Stimulated activated CD4-positive, alpha-beta T cell treated with anti-CD3 and anti-CD28 coated beads, Interleukin-2, amount 100 ng/mL, for 48 hours (primary cell): ENCODE measurements at regions not wholly inside any gene's neighbourhood (a gene's known extent, or its start where the extent isn't known, plus 50 kb on each side); places are given as distances from the start of the nearest gene placed in this dataset.

Experiments used
- DNase-seq, 2 donors: peaks; one replicate each; pipeline ENCODE4 v3.0.0-alpha.2; 2020

DNA sequence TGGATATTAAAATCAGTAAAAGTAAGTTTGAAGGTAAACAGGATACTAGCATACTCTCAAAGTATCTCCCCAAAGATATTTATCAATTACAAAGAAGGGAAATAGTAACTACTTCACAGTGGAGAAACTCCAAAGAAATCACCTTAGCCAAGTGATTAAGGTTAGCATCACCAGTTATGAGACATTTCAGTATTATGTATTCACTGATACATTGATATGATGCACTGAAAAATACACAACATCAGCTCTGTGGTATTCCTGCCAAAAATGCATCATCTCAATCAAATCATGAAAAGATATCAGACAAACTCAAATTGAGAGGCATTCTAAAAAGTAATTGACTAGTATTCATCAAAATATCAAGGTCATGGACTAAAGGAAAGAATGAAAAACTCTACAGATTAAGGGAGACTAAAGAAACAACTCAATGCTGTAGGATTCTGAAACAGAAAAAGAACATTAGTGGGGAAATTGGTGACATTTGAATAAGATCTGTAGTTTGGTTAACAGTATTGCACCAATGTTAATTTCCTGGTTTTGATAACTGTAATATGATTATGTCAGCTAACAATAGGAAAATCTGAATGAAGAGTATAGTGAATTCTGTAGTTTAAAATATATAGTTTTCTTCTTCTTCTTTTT is 215.4 kb downstream of the UACA start:
- no peak for DNase-seq

DNA sequence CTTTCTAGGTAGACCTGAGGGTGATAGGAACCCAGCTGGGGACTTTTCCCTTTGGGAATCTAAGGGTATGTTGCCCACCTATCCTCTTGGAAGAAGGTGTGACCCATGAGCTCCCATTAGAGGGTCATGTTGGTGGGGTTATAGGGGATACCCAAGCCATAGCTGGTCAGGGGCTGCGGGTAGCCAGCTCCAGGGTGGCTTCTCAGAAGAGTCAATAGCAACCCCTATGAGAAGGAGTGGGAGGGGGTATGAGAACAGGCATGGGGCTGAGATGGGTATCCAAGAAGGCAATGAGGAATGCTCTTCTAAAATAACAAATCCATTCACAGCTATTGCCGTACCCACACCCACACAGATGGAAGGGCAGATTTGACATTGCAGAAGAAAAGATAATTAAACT is 217.8 kb downstream of the UACA start:
- DNase-seq = no peak

DNA sequence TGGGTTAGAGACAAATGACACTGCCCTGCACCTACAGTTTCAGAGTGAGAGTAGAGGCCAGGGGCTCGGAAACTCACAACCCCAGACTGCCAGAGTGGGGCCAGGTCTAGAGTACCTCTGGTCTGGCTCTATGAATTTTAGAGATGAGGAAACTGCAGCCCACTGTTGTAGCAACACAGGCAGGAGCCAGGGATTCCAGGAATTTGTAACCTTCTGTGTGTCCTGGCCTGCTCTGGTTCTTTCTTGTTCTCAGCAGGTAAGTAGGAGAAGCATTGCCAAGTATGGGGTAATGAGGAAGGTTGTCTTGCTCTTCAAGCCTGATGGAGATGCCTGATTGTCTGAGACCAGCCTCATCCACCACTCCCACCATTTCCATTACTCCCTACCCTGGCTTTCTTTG is 221.8 kb downstream of the UACA start:
- no peak for DNase-seq

DNA sequence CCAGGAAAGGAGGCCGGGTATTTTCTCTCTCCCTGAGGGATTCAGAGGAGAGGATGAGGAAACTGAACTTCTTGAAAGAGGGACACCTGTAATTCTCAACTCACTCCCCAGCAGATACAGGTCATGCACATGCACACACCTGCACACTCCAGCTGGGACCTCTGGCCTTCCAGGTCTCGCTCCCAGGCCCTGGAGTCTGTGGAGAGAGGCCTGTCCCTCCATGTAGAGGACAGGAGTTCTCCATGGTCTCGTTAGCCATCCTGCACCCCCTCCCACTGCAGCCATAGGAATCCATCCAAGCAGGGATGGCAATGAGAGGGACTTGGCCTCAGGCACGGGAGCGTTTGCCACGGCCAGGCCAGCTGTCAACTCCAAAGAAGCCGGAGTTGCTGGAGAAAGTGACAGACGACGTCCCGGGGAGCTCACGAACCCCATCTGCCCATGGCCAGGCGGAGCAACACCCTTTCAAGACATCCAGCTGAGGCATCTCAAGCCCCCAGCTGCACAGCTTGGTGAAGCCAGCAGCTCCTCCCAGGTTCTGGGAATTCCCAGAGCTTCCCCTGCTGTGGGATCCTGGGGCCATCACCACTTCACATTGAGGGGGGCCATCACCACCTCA is 223.3 kb downstream of the UACA start:
- no peak for DNase-seq

DNA sequence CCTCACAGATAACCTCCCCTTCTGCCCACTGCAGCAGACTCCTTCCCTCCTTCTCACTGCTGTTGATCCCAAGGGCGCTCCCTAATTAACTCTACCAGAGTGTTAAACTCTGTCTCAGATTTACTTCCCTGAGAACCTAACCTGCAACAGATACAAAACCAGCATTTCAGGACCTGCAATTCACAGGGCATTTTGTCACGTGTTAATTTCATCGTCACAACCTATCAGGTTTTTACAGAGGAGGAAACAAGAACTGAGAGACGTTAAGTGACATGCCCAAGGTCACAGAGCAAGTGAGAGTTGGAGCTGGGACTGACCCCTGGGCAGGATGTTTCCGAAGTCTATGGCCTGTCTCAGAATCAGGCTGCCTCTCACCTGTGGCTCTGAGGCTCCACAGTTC is 223.9 kb downstream of the UACA start:
- DNase-seq = no peak

DNA sequence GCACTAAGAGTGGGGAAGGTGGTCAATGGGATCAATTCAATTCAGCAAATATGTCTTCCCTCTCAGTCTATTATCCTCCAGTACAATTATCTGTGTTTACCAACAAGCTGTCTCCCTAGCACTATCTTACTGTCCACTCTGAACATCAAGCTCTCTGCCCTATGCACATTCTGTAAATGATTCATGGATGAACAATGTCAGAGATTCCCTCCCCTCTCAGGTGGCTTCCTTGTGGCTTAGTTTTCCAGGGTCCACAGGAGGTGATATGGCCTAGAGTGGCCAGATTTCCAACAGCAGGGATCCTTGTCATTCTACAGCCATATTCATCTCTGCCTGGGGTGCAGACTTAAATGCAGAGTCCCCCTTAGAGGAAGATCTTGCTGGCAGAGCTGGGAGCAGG is 225.1 kb downstream of the UACA start:
- no peak for DNase-seq

DNA sequence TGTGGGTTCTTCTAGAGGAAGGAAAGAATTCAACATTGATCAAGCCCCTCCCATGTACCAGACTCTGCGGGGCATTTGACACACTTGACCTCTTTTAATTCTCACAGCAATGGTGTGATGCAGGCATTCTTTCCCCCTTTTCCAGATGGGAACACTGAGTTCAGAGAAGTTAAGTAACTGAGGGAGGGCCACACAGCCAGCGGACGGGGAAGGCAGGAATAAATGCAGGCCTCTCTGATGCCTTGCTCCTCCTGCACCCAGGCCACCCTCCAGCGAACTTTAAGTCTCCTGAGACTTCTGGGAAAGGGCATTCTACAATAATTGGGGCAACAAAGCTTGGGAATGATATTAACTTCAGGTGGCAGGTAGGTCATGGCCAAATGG is 227.4 kb downstream of the UACA start:
- no peak for DNase-seq

DNA sequence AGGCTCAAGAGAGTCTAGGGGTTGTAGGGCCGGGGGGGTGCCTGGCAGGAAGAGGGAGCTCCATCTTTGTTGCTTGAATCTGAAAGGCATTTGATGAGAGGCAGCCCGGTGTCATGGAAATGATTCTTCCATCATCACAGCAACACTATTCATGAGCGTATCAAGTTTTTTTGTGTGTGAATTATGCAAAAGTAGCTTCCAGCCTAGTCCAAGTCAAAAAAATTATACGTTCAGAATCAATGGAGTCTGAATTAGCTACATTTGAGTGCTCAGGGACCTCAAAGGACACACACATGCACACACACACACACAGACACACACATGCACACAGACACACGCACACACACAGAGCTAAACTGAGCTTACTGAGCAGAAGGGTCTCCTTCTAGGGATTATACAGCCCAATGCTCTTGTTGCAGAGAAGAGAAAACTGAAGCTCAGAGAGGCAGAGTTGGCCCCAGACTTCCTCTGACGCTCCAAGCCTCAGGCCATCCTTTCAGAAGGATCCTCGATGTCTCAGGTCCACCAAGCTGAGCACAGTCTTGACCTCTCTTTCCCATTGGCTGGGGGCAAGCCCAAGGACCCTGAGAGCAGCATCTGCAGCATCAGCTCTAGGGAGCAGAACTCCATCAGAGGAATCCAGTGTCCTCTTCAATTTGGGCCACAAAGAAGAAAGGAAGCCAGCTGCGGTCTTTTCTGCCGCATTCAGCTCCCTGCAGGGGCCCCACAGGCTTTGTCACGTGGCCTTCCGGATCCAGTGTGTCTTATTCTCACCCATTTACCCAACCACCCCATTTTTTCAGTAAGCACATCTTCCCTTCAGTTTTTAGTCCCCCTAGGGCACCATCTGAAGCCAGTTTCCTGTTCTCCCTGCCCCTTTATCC is 228.0 kb downstream of the UACA start:
- peak in 1 of 2 donors; percentile 34 for DNase-seq

DNA sequence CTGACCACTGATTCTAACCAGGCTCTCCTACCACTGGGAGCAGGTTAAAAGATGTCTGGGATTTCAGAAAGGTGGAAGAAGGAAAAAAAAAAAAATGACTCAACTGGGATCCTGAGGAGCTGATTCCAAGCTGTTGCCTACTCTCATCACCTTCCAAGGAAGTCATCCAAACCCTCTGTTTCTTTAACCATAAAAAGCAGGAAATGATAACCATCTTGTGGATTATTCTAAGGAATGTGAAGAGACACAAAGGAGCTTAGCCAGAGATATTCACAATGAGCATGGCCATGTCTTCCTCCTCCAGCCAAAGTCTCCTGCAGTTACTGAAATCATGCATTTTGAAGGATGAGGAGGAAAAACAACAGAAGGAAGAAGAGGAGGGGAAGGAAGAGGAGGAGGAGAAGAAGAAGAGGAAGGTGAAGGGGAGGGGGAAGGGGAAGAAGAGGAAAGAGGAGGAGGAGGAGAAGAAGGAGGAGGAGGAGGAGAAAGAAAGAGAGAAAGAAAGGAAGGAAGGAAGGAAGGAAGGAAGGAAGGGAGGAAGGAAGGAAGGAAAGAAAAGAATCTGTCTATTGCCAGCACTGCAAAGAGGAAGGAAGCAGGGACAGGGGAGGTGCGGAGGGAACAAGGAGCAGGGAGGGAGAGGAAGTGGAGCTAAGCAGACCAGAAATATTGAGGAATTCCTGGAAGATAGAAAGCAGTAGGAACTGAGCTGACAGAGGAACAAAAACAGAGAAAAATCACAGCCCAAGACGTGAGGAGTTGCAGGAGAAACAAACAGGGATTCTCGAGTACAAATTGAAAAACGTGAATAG is 229.2 kb downstream of the UACA start:
- DNase-seq = no peak

DNA sequence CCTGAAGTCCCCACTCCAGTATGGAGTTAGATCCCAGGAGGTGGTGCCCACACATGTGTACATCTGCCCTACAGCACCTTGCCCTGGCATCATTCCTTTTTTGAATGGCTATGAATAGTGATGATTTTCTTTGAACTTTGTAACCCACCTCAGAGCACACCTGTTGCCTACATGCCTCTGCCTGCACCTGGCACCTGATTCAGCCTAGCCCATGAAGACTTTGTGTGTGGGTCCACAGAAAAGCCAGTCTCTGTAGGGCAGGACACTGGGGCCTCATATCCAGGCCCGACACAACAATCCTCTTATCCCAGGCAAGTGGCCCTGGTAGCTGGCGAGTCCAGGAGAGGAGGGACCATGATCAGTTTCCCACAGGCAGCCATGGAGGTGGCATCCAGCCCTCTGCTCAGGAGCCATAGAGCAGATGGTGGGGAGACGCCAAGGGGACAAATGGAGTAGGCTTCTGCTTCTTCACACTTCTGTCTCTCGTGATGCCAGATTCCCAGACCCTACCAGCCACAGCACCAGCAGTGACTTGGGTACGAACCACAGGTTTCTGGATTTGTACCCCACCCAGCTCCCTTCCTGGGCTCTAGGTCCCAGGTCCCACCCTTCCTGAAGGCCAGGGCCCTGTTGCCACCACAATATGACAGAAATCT is 230.7 kb downstream of the UACA start:
- no peak for DNase-seq

DNA sequence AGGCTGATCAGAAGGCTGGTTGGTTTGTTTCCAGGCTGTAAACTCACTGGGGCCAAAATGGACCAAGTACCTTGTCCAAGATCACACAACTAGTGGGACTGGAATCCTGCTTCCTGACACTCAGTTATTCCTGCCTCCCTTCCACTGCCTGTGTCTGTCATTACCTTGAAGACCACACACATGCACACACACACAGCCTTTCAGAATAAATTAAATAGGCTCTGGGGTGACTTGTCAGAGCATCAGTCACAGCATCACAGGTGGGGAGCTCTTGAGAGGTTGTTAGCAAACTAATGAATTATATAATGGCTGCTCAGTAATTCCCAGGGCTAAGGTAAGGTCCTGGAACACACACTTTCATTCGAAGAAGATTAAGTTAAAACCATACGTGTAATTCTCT is 231.8 kb downstream of the UACA start:
- no peak for DNase-seq

DNA sequence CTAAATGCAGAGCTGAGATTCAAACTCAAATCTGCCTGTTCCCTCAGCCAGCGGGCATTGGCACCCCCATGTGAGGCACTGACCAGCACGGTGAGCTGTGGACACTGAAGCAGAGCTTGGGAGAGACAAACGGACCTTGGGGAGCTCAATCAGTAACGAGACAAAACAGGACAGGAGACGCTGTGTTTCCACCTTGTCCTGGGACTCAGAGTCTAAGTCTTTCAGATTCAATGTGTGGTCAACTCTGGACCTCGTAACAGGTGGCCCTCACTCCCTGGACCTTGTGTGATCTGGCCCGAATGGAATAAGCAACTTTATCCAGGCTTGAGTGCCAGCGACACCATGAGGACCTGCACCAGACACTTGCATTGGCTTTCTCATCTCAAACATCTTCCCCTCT is 232.5 kb downstream of the UACA start:
- DNase-seq = no peak

DNA sequence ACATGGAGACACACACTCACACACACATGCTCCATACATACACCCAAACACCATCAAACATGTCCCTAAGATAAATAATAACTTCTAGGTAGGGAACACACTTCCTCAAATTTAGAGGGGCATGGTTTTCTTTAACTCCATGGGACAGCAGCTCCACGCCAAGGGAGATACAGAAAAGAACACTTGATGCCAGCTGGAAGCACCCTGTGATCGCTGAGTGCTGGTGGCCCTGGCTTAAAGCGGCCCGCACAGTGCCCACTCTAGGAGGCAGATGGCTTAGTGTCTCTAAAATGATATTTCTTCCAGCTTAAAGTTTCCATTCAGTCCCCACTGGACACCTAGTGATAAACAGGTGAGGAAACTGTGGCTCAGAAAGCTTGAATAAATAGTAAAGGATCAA is 232.9 kb downstream of the UACA start:
- DNase-seq = no peak

DNA sequence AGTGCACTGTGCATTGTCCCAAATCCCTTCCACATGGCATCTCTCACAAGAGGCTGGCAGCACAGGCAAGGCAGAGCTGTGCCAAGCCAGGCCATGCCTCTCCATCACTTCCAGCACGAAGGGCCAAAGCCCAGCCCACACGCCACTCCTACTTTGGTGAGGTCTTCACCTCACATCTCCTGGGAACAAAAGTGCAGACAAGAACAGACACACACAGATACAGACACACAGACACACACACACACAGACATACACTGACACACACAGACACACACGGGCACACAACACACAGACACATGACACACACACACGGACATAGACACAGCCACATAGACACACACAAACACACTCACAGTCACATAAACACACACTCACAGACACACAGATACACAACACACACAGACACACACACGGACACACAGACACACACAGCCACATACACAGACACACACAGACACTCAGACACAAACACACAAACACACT is 233.3 kb downstream of the UACA start:
- no peak for DNase-seq

DNA sequence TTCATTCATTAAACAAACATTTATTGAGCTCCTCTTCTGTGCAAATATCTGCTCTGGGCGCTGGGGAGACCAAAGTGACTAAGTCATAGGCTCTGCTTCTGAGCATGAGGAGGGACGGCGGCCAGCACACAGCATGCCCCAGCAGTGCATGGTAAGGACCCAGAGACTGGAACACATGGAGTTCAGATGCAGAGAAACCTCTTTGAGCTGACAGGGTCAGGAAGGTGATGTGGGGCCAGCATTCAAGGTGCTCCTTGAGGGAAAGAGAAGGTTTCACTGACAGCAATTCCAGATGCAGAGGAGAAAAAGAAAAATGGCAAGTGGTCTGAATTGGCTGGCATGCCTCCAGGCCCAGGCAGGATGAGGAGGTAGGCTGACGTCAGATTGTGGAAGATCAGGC is 234.5 kb downstream of the UACA start:
- DNase-seq = no peak

DNA sequence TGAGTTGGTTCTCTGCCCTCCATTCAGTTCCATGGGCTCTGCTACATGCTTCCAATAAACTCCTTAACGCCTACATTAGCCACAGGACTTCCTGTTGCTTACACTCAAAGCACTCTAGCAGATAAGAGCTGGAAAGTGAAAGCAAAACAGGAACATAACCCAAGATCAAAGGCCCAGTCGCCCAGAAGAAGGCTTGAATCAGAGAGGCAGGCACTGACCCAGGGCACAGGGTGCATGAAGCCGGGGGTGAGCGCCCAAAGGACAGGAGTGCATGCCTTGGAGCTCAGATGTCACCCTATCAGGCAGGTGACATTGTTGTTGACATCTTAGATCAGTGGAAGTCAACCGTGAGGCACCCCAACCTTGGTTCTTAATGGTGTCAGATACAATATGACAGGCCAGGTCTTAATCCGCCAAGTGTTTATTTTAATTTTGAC is 235.1 kb downstream of the UACA start:
- peak; percentile 30 to 44 for DNase-seq

DNA sequence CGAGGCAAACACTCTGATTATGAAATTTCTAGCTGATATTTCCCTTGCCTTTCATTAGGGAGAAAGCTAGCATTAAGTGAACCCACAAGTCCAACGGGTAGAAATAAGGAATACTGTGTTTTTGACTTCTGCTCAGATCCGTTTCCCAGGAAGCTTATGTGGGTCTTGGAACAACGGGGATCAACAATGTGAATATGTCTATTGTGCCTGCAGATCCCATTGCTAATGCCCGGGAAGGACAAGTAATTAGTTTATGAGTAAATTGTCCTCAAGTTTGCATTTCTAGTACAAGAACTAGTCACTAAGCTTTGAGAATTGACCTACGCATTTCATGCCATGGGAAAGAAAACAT is 236.4 kb downstream of the UACA start:
- DNase-seq = no peak

DNA sequence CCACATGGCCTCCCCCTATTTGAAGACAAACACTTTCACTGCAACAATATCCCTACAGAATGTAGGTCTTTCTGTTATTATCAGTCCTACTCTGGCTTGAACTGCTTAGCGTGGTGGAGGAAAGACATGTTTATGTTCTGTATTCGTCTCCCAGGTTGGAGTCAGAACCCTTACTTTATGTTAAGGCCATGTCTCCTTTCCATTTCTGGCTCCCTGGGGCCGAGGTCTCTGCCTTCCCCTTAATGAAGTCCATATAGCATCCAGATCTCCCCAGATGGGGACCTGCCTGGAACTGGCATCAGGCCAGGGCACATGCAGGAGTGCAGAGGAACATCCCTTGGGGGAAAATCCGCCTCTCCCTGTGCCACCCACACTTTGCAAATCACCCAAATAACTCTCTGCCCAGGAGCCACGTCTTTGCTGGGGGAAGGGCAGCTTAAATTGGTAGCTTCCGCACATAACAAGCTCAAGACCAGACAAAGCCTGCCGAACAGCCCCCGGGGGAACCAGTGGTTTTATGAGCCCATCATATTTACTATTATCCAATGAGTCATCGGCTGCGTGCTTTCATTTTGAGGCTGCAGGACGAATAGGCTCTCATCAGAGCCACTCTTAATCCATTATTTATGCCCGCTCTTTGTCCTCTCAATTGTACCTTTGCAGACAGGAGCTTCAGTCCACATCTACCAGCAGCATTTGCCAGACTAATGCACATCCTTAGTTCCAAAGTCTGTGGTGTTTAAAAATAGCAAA is 237.0 kb downstream of the UACA start:
- no peak for DNase-seq

DNA sequence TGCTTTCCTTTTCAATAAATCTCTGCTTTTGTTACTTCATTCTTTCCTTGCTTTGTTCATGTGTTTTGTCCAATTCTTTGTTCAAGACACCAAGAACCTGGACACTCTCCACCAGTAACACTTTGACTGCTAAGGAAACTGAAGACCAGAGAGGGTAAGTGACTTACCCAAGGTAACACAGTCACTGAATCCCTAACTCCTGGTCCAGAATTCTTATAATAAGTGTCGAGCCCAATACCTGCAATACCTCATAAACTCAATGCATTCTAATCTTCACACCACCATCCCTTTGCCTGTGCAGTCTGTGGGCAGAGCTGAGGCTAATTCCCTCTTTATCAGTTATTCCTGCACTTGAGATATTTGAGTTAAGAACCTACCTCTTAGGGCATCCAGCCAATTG is 237.8 kb downstream of the UACA start:
- DNase-seq = no peak

DNA sequence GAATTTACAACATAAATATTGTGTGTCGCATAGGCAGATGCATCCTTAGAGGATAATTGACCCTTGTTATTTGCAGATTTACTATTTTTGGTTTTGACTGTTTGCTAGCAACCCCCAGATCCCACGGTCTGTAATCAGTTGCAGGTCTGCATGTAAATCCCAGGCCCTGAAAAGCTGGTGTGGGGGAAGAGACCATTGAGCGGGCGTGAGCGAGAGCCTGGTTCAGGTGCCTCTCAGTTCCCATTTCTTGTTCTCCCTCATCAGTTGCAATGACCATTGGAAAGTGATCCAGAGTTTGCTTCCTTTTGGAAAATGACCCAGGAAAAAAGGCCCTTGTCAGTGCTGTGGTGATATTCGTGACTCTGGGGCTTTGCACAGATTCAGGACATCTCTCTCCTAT is 238.9 kb downstream of the UACA start:
- no peak for DNase-seq

DNA sequence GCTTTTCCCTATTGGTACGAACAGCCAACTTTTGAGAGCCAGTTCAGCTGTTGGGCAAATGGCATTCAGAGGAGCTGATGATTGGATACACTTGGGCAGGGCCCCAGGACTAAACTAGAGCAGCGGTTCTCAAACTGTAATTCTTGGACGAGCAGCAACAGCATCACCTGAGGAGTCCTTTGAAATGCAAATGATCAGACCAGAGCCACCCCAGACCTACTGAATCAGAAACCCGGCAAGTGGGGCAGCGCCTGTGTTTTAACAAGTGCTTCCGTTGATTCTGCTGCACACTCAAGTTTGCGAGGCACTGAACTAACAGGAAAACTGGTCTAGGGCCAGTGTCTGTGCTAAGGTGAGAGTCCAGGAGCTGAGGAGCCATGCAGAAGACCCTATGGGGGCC is 239.7 kb downstream of the UACA start:
- DNase-seq = no peak

DNA sequence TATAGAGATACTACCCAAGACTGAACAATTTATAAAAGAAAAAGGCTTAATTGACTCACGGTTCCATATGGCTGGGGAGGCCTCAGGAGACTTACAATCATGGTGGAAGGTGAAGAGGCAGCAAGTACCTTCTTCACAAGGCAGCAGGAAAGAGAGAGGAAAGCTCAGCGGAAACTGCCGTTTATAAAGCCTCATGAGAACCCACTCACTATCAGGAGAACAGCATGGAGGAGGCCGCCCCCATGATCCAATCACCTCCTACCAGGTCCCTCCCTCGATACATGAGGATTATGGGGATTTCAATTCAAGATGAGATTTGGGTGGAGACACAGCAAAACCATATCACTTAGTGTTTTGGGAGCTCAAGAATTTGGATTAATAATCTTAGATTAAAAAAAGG is 240.2 kb downstream of the UACA start:
- DNase-seq = no peak
